Transverse colon (tissue), 4 donors: ENCODE measurements at regions not wholly inside any gene's neighbourhood (a gene's known extent, or its start where the extent isn't known, plus 50 kb on each side); places are given as distances from the start of the nearest gene placed in this dataset.

Experiments
- POLR2AphosphoS5 ChIP-seq, 3 donors: sonication (generic); formaldehyde crosslinking; IDR thresholded peaks; one replicate each; pipeline ENCODE4 v1.6.1; 2016; ENCODE audit warnings: antibody characterized with exemption in 3 of 3
- TF ChIP-seq, protein P1 (sequence below), 5 experiments: fragments of 200-600 bp in 3 of 5; fragments of 450-650 bp in 2 of 5; sonication (generic) in 3 of 5; IDR thresholded peaks; 1 replicate in 2 of 5; 2 replicates in 3 of 5; pipeline ENCODE4 v1.5.1; 2016 to 2017; ENCODE audit warnings: antibody characterized with exemption in 5 of 5, inconsistent platforms in 3 of 5, mild to moderate bottlenecking in 2 of 5, moderate library complexity in 1 of 5

DNA sequence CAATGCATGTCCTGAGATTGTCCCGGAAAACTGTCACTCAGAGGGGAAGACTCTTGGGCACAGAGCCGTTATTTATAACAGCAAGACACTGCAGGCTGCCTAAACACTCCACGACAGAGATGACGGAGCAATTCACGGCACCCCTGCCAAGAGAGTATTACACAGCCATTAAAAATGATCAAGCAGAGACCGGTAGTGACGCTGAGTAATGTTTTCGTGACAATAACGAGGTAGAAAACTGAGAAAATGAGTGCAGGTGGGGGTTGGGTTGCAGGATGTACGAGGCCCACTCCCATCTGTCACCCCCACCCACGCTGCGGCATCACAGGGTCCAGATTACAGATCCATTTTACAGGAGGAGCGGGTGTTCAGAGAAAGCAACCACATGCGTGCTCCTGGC is 58.9 kb upstream of the LINGO1 start:
- TF ChIP-seq, protein P1, sequence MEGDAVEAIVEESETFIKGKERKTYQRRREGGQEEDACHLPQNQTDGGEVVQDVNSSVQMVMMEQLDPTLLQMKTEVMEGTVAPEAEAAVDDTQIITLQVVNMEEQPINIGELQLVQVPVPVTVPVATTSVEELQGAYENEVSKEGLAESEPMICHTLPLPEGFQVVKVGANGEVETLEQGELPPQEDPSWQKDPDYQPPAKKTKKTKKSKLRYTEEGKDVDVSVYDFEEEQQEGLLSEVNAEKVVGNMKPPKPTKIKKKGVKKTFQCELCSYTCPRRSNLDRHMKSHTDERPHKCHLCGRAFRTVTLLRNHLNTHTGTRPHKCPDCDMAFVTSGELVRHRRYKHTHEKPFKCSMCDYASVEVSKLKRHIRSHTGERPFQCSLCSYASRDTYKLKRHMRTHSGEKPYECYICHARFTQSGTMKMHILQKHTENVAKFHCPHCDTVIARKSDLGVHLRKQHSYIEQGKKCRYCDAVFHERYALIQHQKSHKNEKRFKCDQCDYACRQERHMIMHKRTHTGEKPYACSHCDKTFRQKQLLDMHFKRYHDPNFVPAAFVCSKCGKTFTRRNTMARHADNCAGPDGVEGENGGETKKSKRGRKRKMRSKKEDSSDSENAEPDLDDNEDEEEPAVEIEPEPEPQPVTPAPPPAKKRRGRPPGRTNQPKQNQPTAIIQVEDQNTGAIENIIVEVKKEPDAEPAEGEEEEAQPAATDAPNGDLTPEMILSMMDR (IDR thresholded peaks at IDR 0.05) = no peak
- TF ChIP-seq POLR2AphosphoS5 (IDR thresholded peaks at IDR 0.05) = no peak
